ENCODE measurements at regions not wholly inside any gene's neighbourhood (a gene's known extent, or its start where the extent isn't known, plus 50 kb on each side); places are given as distances from the start of the nearest gene placed in this dataset.

DNA sequence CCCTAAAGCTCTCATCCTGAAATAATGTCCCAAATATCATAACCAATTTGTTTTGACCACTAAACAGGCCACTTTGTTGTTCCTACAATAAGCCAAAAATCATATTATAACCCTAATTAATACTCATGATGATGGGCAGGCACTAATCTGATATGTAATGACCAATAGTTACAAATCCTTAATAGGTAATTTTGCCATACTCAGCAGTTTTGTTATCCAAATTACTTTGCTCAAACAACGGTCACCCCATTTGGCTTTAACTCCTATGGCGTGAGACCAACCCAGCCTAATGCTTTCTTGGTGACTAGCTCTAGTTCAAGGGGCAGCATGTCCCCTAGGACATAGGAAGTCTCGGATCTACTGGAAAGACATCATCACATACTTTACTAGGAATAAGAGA is 123.2 kb upstream of the ID4 start:
- ChIA-PET CTCF (no interaction called here), POLR2A (no interaction called here)
- DNase-seq (ENCODE audit: extremely low spot score), result no peak
- TF ChIP-seq SUZ12 (IDR thresholded peaks at IDR 0.05) (no peak), CTBP1 (IDR thresholded peaks at IDR 0.05; ENCODE audit: borderline replicate concordance) (no peak), FOXA1 (IDR thresholded peaks at IDR 0.05) (no peak), SP1 (IDR thresholded peaks at IDR 0.05) (no peak), BHLHE40 (IDR thresholded peaks at IDR 0.05; ENCODE audit: borderline replicate concordance) (no peak), NFRKB (IDR thresholded peaks at IDR 0.05) (no peak), LEF1 (IDR thresholded peaks at IDR 0.05; ENCODE audit: borderline replicate concordance) (no peak), HDGF (IDR thresholded peaks at IDR 0.05; ENCODE audit: borderline replicate concordance) (no peak), ELF4 (IDR thresholded peaks at IDR 0.05) (no peak), L3MBTL2 (conservative IDR thresholded peaks at IDR 0.05) (no peak), ARNT (IDR thresholded peaks at IDR 0.05) (no peak), ZNF384 (IDR thresholded peaks at IDR 0.05) (no peak), PKNOX1 (IDR thresholded peaks at IDR 0.05) (no peak), FOXK2 (IDR thresholded peaks at IDR 0.05) (no peak), TARDBP (IDR thresholded peaks at IDR 0.05) (no peak), FOXM1 (IDR thresholded peaks at IDR 0.05; ENCODE audit: borderline replicate concordance) (no peak)

GRCh38 chr6:19714434-19715166 is 122.6 kb upstream of the ID4 start:
- ChIA-PET CTCF (no interaction called here), POLR2A (no interaction called here)
- DNase-seq (ENCODE audit: extremely low spot score), result no peak
- TF ChIP-seq BHLHE40 (IDR thresholded peaks at IDR 0.05; ENCODE audit: borderline replicate concordance) (no peak), L3MBTL2 (conservative IDR thresholded peaks at IDR 0.05) (no peak), HDGF (IDR thresholded peaks at IDR 0.05; ENCODE audit: borderline replicate concordance) (no peak), FOXK2 (IDR thresholded peaks at IDR 0.05) (no peak), FOXA1 (IDR thresholded peaks at IDR 0.05) (no peak), SP1 (IDR thresholded peaks at IDR 0.05) (no peak), CTBP1 (IDR thresholded peaks at IDR 0.05; ENCODE audit: borderline replicate concordance) (no peak), SUZ12 (IDR thresholded peaks at IDR 0.05) (no peak), ARNT (IDR thresholded peaks at IDR 0.05) (no peak), FOXM1 (IDR thresholded peaks at IDR 0.05; ENCODE audit: borderline replicate concordance) (no peak), ELF4 (IDR thresholded peaks at IDR 0.05) (no peak), ZNF384 (IDR thresholded peaks at IDR 0.05) (no peak), TARDBP (IDR thresholded peaks at IDR 0.05) (no peak), LEF1 (IDR thresholded peaks at IDR 0.05; ENCODE audit: borderline replicate concordance) (no peak), PKNOX1 (IDR thresholded peaks at IDR 0.05) (no peak), NFRKB (IDR thresholded peaks at IDR 0.05) (no peak)

DNA sequence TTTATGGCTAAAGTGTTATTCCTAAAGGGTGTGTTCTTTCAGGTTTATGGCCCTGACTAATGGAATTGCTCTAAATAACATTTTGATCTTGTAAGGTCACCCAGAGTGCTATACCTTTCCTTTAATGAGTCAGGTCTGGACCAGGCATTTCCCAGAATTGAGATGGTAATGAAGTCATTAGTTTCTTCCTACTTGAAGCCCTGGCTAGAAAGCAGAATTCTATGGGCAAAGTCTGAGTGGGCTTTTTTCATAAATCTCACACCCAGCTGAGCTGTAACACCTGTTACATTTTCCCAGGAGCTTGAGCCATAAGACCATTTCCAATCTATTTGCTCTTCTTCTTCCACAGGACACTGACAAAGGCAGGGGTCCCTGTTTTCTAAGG is 122.0 kb upstream of the ID4 start:
- DNase-seq (ENCODE audit: extremely low spot score), result no peak
- TF ChIP-seq L3MBTL2 (conservative IDR thresholded peaks at IDR 0.05) (no peak), TARDBP (IDR thresholded peaks at IDR 0.05) (no peak), ELF4 (IDR thresholded peaks at IDR 0.05) (no peak), FOXA1 (IDR thresholded peaks at IDR 0.05) (no peak), PKNOX1 (IDR thresholded peaks at IDR 0.05) (no peak), ARNT (IDR thresholded peaks at IDR 0.05) (no peak)
- POLR2A ChIA-PET, result no interaction called here
- CTCF ChIA-PET, result interaction anchor here (0.6 kb wide), 1 partner anchor 725 kb away, joined by 3 read pairs; no protein-coding TSS in a partner anchor

DNA sequence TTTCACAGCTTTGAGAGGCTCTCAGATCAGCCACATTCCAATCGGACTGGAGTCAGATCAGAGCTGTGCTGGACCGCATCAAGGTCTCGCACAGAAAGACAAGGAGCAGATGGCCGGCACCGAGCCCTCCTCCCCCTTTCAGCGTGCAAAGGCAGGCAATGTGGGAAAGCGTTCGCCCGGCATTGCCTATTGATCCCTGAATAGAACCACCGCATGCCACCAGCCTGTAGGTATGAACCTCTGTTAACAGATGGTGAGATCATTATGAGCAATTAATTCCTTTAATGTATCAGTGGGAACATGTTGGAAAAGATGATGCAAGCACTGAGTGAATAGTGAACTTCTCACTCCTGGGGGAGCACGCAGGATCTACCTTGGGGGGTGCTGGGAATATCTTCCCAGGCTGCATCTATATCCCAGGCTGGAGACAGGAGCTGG is 117.5 kb upstream of the ID4 start:
- POLR2A ChIA-PET, result no interaction called here
- TF ChIP-seq FOXK2 (IDR thresholded peaks at IDR 0.05) (no peak), ZNF384 (IDR thresholded peaks at IDR 0.05) (no peak), CTBP1 (IDR thresholded peaks at IDR 0.05; ENCODE audit: borderline replicate concordance) (no peak), SP1 (IDR thresholded peaks at IDR 0.05) (no peak), SUZ12 (IDR thresholded peaks at IDR 0.05) (no peak), ELF4 (IDR thresholded peaks at IDR 0.05) (no peak), FOXA1 (IDR thresholded peaks at IDR 0.05) (no peak), FOXM1 (IDR thresholded peaks at IDR 0.05; ENCODE audit: borderline replicate concordance) (no peak), ARNT (IDR thresholded peaks at IDR 0.05) (no peak), LEF1 (IDR thresholded peaks at IDR 0.05; ENCODE audit: borderline replicate concordance) (no peak), PKNOX1 (IDR thresholded peaks at IDR 0.05) (no peak)
- no peak for DNase-seq (ENCODE audit: extremely low spot score)
- CTCF ChIA-PET, result no interaction called here

DNA sequence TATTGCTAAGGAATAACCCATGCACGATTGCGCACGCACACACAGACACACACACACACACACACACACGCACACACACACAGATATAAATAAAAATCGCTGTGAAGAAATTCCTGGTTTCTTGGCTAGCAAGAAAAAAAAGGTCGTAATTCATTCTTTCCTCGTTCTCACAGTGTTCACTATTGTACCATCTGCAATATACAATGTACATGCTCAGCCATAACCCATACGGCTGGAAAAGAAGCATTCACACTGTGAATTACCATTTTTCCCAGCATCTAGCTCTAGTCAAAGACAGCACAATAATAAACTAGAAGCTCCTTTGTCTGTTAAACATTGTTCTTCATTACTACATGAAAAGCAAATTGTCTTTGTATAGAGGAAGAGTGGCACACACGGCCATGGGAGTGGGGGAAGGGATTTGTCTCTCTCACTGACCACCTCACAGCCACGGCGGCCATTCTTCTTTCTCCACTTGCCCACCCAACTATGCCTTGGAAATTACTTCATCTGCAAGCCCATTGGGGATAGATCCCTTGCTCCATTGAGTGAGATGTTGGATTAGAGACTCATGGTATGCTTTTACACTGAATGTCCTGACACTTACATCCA is 115.3 kb upstream of the ID4 start:
- CTCF ChIA-PET, result no interaction called here
- TF ChIP-seq PKNOX1 (IDR thresholded peaks at IDR 0.05), result no peak
- no peak for TF ChIP-seq SUZ12 (IDR thresholded peaks at IDR 0.05)
- TF ChIP-seq FOXK2 (IDR thresholded peaks at IDR 0.05), result no peak
- no peak for DNase-seq (ENCODE audit: extremely low spot score)
- POLR2A ChIA-PET, result no interaction called here

Data from HEK293T (cell line).